Skin epidermis (tissue), 12 donors: ENCODE measurements at regions not wholly inside any gene's neighbourhood (a gene's known extent, or its start where the extent isn't known, plus 50 kb on each side); places are given as distances from the start of the nearest gene placed in this dataset.
"Not testable (repeated sequence)": the region's sequence is repeated elsewhere in the genome, so short reads cannot be mapped to it uniquely, and the experiment has no call there.

Experiments used
- H3K27ac ChIP-seq, 21 experiments: fragments of 200-600 bp; sonication (generic) in 11 of 21; one replicate each; pipeline ENCODE4 v1.5.0; 2020; ENCODE audit warnings: mild to moderate bottlenecking in 3 of 21, inconsistent platforms in 2 of 21, moderate library complexity in 2 of 21
- H3K4me3 ChIP-seq, 7 experiments: fragments of 200-600 bp; sonication (generic) in 2 of 7; one replicate each; pipeline ENCODE4 v1.5.0; 2020; ENCODE audit warnings: inconsistent platforms in 2 of 7, mild to moderate bottlenecking in 2 of 7, moderate library complexity in 1 of 7

DNA sequence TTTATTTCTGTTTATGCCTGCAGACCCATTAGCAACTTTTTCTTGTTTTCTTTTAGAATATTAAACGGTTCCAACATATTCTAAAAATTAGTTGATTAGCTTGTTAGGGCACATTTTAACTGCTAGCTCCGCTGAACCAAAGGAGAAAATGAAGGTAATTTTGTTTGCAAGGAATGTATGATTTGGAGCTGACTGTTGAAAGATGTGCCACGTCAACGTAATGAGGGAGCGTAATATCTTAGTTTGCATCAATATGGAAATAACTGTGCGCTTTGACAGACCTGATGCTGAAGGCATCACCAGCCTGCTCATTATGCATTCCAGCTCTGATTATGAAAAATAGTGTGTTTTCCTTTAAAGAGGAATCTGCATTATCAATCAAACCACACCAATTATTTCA lies 102.0 kb upstream of the CTBP2 start:
- Histone ChIP-seq H3K27ac (no peak overlapping the region), H3K4me3 (no peak overlapping the region)

DNA sequence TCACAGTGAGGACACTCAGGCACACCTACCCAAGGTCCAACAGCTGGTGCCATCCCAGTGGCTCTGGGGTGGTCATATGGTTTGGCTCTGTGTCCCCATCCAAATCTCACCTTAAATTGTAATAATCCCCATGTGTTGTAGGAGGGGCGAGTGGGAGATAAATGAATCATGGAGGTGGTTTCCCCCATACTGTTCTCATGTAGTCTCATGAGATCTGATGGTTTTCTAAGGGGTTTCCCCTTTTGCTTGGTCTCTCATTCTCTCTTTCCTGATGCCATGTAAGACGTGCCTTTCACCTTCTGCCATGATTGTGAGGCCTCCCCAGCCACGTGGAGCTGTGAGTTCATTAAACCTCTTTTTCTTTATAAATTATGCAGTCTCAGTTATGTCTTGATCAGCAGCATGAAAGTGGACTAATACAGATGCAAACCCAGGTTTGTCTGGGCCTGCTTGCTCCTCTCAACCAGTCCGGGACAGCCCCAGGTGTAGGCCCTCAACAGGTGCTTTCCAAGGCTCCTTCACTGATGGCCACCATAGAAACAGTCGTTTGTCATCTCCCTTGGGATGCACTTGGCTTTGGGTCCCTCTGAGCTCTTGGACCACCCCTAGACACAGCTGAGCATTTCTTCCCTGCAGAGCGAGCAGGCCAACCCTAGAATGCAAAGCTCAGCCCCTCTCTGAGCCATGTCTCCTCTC lies 101.3 kb upstream of the CTBP2 start:
- H3K27ac ChIP-seq: no peak overlapping the region
- no peak overlapping the region for H3K4me3 ChIP-seq

DNA sequence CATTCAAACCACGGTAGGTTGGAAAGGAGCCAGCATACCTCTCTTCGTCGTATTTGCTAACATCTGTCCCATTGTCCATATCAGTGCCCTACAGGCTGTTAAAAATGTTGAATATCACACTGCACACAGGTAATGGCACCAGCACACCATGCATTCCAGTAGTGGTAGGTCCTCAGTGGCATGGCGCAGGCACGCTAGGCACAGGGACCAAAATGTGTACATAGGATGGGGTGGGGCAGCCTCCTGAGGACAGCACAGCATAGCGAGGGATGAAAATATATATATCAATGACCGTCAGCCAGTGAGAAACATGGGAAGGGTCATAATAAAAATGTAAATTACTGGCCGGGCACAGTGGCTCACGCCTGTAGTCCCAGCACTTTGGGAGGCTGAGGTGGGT lies 99.9 kb upstream of the CTBP2 start:
- no peak overlapping the region for H3K27ac ChIP-seq
- H3K4me3 ChIP-seq: no peak overlapping the region

DNA sequence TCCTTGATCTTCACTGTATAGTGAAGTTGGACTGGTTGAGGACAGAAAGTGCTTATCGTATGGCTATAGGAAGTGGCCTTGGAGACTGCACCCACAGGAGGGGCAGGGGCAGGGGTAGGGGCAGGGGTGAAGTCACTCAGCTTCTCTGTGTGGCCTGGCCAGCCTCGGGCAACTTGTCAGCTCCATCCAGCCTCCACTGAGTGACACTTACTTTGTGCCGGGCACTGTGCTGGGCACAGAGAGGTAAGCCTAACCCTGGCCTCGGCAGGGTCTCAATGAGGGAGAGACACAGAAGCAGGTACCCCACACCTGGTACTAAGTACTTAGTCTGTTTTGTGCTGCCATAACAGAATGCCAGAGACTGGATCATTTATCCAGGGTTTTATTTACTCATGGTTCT lies 99.3 kb upstream of the CTBP2 start:
- Histone ChIP-seq H3K27ac (no peak overlapping the region), H3K4me3 (no peak overlapping the region)

DNA sequence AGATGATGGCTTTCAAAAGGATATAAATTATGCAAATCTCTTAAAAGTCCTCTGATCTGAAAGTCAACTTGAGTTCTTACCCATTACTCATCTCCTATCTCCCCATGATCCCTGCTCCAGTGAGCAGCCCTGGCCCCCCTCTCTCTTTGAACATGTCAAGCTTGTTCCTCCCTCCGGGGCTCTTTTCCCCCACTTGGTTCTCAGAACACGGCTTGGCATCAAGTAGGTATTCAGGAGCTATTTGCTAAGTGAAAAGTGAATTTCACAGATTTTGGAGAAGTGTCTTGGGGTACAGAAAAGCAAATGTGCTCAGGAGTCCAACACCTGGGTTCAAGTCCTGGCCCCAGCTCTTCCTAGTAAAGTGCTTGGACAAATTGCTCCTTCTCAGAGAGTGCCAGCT lies 98.3 kb upstream of the CTBP2 start:
- Histone ChIP-seq H3K4me3 (no peak overlapping the region), H3K27ac (no peak overlapping the region)

DNA sequence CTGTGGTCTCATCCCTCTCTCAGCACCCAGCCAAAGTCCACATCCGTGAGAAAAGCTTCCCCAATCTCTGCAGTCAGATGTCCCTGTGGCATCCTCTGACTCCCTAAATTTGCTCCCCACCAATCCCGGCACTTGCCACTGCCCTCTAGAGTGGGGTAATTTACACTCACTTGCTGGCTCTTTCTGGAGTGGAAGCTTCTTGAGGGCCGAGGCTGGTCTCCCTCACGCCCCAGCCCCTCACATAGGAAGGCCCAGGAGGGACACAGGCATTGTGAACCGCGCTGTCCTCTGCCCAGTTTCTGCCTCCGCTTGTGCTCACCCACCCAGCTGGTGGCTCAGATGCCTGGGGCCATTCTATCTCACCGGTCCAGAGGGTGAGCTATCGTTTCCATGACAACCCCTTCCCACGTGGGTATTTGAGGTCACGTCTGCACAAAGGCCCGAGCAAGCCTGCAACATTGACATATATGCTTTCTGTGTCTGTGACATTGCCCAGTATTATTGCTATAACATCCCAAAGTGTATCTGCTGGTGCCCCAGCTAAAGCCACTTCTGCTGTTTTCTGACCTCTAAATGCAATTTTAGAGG lies 97.3 kb upstream of the CTBP2 start:
- Histone ChIP-seq H3K27ac (no peak overlapping the region), H3K4me3 (no peak overlapping the region)

DNA sequence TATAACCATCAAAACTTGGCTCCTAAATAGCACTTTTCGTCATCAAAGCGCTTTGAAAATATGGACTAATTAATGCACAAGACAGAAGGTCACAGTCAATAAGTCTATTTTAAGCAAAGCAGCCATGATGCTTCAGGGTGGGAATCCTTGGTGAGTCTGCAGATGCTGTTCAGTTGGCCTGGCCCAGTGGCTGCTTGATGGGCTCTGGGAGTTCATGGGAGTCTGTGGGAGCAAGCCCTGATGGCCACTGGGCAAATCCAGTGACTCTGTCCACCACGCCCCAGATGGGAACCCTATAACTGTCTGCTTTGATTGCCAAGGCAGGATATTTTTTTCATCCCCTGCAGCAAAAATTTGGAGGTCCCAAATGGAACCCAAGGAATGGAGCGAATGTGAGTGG lies 95.7 kb upstream of the CTBP2 start:
- Histone ChIP-seq H3K27ac (no peak overlapping the region), H3K4me3 (no peak overlapping the region)

DNA sequence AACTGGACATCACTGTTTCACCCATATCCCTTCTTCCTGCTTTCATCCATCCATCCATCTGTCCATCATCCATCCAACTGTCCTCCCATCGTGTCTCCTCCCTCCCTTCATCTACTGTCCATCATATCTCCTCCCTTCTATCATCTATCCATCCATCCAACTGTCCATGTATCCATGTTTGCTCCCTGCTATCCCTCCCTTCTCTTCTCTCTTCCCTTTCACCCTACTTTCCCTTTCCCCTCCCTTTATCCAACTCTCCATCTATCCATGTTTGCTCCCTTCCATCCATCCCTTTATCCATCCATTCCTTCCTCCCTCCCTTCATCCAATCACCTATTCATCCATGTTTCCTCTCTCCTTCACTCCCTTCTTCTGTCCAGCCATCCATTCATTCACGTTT lies 92.6 kb upstream of the CTBP2 start:
- Histone ChIP-seq H3K27ac (no peak overlapping the region), H3K4me3 (no peak overlapping the region)

DNA sequence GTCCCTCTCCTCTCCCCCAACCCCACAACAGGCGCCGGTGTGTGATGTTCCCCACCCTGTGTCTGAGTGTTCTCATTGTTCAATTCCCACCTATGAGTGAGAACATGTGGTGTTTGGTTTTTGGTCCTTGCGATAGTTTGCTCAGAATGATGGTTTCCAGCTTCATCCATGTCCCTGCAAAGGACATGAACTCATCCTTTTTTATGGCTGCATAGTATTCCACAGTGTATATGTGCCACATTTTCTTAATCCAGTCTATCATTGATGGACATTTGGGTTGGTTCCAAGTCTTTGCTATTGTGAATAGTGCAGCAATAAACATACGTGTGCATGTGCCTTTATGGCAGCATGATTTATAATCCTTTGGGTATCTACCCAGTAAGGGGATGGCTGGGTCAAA lies 90.5 kb upstream of the CTBP2 start:
- H3K4me3 ChIP-seq, H3K27ac ChIP-seq: not testable (repeated sequence)

DNA sequence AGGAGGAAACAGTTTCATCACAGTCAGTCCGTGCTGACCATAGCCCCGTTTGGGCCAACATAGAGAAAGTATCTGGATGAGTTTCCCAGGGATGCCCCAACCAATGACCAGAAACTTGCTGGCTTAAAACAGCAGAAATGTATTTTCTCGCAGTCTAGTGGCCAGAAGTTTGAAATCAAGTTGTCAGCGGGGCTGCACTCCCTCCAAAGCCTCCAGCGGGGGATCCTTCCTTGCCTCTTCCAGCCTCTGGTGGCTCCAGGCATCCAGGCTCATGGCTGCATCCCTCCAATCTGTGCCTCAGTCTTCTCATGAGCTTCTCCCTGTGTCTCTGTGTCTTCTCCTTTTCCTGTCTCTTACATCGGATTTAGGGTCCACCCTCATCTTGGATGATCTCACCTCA lies 89.6 kb upstream of the CTBP2 start:
- H3K4me3 ChIP-seq: no peak overlapping the region
- no peak overlapping the region for H3K27ac ChIP-seq

DNA sequence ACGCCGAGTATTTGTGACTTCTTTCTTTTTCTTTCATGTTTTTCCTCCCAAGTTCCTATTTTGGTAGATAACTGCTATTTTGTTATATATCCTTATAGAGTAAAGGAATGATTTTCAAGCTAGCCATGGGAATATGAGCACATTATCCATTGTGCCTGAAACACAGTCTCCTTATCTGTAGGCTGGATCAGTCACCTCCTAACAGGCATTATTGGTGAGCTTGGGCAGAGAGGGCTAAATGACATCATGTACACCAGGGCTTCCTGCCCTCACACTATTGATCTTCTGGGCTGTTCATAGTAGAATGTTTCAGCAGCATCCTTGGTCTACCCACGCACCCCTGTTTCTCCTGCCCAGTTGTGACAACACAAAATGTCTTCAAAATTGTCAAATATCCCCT lies 88.1 kb upstream of the CTBP2 start:
- Histone ChIP-seq H3K27ac (no peak overlapping the region), H3K4me3 (no peak overlapping the region)

DNA sequence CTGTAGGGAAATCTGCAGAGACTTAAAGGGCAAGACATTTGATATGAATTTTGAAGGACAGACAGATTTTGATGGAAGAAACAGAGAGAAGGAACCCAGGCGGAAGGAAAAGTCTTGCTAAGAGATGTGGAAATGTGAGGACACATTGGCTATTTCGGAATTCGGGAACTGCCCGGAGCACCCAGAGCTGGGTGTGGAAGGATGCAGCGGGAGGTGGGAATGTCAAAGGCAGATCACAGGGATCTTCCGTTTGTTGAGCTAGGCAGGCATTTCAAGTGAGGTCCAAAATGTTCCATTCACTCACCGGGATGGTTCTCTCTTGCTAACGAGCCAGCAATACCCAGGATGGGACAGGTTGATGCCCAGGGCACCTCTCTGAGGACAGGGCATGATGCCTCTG lies 87.2 kb upstream of the CTBP2 start:
- Histone ChIP-seq H3K27ac (no peak overlapping the region), H3K4me3 (no peak overlapping the region)

DNA sequence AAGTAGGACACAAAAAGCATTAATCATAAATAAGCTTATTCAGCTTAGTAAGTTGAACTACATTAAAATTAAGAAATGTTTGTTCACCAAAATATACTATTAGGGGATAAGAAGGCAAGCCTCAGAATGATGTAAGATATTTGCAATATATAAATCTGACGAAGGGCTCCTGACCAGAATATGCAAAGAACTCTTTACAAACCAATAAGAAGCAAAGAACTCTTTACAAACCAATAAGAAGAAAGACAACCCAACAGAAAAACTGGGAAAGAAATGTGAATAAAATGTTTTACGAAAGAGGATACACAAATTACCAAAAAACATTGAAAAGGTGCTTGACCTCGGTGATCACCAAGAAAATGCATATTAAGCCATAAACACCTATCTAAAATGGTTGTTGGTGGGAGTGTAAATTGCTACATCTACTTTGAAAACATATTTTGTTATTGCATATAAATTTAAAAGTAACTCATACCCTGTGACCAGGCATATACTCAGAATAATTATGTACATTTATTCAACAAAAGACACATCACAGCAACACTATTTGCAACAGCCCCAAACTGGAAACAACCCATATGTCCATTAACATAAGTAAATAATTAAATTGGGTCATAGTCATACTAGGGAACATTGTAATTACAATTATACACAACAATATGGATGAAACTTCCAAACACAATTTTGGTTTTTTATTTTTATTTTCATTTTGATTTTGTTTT lies 83.3 kb upstream of the CTBP2 start:
- H3K4me3 ChIP-seq: no peak overlapping the region
- no peak overlapping the region for H3K27ac ChIP-seq

DNA sequence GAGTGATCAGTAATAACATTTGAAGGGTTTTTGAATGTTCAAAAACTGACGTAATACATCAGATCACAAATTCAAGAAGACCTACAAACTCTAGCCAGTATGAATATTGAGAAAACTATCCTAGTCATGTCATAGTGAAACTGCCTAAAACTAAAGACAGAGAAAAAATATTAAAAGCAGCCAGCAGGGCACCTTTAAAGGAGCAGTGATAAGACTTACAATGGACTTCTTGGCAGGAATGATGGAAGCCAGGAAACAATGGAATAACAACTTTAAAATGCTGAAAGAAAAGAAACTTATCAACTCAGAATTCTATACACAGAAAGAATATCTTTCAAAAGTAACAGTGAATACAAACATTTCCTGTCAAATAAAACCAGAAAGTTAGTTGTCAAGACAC lies 78.3 kb upstream of the CTBP2 start:
- Histone ChIP-seq H3K4me3 (no peak overlapping the region), H3K27ac (no peak overlapping the region)

DNA sequence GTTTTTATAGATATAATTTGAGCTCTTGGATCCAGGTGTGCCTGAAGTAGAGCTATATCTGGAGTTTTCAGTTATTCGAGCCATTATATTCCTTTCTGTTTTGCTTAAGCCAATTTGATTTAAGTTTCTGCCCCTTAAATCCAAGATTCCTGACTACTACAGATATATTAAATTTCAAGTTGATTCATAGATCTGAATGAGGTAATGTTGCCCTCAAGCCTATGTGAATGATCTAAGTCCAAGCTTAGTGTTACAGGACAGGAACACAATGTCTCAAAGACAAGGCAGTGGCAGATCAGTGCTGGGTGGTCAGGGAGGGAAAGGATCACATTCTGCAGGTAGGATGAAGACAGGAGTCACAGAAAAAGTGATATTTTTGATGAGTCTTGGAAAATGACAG lies 75.7 kb upstream of the CTBP2 start:
- no peak overlapping the region for H3K27ac ChIP-seq

DNA sequence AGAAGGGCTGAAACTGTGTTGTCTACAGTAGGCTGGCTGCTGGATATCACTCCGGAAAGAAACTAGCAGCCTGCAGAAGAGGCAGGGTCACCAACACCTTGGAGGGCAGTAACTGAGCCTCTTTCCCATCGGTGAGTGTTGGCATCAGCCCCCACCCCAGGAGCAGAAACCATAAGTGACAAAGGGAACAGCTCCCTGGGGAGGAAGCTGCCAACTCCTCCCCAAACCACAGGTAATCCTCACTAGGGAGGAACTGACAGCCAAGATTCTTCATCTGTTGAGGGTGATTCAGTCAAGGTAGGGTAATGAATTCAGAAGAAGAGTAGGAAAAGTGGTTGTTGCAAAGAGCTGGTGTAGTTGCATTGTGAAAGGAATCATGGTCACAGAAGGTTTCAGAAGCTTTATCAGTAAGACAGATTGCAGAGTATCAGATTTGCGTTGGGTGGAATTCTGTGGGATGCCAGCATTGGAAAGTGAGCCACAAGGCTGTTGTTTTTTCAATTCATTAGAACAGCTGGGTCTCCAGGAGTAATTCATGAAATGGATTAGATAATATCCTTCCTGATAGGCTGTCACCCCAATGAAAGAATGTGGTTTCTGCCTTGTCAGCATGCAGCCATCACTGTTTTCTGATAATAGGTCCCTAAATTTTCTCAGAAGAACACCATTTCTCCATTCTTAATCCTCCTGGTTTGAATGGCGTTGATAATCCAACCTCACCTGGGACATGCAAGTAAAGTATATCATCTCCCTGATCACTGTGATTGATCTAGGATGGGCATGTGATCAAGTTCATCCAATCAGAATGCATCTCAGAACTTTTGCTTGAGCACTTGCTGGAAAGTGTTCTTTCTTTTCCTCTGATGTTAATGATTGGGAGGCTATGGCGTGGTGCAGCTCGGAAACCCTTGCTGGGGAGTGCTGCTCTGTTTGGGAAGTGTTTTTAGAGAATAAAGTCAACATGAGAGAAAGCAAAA lies 75.0 kb upstream of the CTBP2 start:
- Histone ChIP-seq H3K4me3 (no peak overlapping the region), H3K27ac (no peak overlapping the region)

More for the DNA sequence above, 75.7 kb upstream of the CTBP2 start:
- H3K4me3 ChIP-seq: no peak overlapping the region

DNA sequence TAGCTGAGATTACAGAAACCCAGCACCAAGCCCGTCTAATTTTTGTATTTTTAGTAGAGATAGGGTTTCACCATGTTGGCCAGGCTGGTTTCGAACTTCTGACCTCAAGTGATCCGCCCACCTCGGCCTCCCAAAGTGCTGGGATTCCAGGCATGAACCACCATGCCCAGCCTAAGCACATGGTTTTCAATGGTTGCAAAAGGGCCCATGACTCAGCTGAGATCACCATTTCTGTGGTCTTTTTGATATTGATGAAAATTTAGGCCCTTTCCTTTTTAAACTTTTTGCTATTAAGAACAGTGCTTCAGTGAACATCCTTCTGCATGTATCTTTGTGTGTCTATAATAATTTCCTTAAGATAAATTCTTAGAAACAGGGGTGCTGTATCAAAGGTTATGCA lies 74.2 kb upstream of the CTBP2 start:
- H3K27ac ChIP-seq, H3K4me3 ChIP-seq: not testable (repeated sequence)

DNA sequence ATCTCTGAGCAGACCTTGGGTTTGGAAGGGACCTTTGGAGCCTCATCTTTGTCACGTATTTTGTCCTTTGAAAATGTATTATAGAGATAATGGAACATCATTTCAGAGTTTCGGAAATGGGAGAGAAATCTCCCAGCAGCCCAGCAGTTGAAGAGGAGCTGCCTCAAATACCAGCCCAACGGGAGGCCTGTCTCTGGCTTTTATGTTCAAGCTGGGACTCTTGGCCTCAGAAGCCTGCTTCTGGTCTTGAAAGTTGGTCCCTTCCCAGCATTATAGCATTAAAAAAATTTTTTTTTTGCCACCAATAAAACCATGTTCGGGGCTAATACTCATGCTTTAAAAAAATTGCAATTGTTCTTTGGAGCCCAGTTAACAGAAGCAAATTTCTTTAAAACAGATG lies 73.4 kb upstream of the CTBP2 start:
- Histone ChIP-seq H3K4me3 (no peak overlapping the region), H3K27ac (no peak overlapping the region)

DNA sequence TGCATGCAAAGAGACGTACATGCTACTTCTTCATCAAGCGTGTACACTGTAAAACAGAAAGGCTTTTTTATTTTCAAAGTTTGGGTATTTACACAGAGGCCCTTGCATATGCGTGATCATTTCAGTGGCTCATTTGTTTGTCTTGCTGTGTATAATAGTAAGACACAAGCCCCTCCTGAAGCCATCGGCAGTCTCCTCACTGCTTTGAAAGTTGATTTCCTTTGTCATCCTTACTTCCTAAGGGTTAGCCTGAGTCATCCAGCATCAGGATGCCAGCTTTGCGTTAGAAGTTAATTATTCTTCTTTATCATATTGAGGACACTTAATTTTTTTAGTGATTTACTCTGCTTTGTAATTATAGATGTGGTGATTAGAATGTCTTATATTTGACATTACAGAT lies 72.5 kb upstream of the CTBP2 start:
- Histone ChIP-seq H3K27ac (no peak overlapping the region), H3K4me3 (no peak overlapping the region)

DNA sequence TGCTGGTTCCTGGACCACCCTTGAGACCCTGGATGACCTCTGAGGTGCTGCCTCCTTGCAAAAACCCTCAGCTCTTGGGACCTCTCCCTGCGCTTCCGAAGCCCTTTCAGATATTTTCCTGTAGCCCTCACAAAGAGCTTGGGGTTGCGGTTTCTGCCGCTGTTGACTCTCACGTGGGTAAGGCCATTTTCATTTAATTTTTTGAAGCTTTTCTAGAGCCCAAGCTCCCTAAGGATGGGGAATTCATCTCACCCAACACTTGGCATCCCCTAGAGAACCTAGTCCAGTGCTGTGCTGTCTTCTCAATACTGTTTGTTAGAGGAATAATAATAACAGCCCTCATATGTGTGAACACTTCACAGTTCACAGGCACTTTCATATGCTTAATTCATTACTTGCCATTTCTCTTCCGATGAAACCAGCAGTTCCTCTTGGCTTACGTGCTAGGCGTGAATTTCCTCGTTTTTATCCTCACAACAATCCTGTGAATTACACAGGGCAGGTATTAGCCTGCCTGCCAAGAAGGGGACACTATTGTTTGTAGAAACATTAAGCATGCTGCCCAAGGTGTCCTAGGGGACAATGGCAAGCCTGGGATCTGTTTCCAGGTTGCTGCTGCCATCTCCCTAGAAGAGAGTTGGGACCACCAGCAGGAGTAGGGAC lies 71.6 kb upstream of the CTBP2 start:
- Histone ChIP-seq H3K27ac (peak overlapping the region in 1 of 21 experiments; percentile 41), H3K4me3 (no peak overlapping the region)
